Inflammatory macrophage treated with lipopolysaccharide for 4 hours (primary cell): ENCODE measurements at regions not wholly inside any gene's neighbourhood (a gene's known extent, or its start where the extent isn't known, plus 50 kb on each side); places are given as distances from the start of the nearest gene placed in this dataset.
A peak's percentile ranks its signal among the peaks of the same experiment; 100 is the strongest.

ENCODE experiments used
- DNase-seq: peaks from one replicate; pipeline ENCODE4 v3.0.0-alpha.2; 2020

DNA sequence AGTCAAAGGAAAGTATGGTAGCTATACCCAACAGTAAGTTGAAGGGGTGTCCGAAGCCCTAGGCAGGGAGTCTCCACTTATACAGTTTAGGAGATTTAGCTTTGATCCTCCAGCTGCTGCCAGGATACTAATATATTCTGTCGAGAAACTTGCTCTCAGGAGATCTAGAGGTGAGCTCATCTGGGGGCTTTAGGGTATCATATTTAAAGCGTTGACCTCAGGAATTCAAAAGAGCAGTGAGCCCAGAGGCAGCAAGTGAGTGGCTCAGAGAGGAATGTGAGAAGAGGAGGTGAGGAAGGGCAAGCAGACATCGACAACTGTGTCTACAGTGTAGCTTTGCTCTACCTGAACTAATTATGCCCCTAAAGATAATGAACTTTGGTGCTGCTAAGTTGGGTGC, 245.1 kb upstream of the LRTM1 start:
- no peak for DNase-seq

DNA sequence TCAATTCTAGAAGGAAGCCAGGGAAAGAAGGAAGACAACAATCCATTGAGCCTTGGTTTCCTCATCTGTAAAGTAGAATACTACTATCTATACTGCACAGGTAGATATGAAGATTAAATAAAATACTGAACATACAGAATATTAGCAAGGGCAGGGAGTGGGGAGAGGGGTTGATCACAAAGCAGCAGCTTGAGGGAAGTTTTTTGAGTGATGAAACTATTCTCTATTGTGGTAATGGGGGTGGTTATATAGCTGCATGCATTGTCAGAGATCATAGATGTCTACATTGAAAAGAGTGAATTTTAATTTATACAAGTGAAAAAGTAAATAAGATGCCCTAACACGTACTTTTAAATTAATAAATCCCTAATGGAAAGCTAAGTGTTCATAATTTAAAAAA, 242.6 kb upstream of the LRTM1 start:
- DNase-seq: no peak

DNA sequence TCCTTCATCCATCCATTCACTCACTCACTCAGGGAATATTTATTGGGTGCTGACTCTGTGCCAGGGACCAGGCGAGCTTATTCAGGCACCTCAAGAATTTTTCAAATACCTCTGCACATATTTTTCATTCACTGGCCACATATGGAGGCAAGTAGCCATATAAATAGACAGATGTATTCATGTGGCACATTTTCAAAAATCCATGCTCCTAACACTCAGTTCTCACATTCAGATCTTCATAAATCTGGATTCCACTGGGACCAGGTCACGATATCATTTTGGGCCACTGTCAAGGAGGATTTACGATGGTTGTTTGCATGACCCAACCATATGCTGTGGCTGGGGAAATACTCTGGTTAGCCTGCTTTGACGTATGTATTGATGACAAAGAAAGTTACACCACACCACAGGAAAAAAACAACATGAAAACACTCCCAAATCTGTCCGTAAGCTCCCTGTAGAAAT, 241.8 kb upstream of the LRTM1 start:
- DNase-seq: no peak

DNA sequence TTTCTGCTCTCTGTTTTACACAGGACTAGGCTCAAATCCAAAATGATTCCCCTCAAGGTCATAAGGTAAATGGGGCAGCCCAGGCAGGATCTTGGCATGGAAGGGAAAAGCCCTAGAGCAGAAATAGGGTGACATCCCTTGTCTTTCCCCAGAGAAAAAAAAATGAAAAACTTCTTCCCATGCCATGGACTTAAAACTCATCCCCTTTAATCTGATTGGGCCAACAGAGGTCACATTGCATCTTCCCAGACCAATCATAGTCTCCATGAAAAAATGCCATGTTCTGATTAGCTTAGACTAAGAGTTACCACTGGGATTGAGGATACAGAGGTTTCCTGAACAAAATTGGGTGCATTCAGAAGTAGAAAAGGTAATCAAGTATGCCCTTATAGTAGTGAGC, 241.3 kb upstream of the LRTM1 start:
- DNase-seq: no peak

DNA sequence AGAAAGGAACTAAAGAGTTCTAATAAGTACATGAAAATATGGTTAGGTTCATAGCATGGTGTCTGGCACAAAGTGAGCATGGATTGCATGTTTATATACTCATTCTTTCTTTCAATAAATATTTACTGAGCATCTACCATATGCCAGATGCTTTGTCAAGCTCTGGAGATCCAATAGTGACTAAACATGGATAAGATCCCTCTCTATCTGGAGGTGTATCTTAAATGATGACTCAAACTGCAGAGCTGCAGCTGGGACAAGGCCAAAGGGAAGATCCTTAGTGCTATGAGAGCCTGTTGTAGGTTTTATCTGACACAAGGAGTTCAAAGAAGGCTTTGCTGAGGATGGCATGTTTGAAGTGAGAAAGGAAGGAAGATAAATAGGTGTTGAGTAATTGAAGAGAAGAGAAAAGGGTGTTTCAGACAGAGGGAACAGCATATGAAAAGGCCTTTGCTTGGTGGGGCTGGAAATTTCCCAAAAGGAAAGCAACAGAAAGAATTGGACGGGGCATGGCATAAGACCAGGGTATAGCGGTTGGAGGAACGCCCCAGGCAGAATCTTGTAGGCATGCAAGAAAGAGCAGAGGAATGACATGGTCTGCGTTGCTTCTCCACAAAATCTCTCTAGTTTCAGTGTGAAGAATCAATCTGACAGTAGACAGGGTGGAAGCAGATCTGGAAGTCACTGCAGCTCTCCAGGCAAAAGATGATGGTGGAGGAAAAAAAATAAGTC, 239.9 kb upstream of the LRTM1 start:
- no peak for DNase-seq

DNA sequence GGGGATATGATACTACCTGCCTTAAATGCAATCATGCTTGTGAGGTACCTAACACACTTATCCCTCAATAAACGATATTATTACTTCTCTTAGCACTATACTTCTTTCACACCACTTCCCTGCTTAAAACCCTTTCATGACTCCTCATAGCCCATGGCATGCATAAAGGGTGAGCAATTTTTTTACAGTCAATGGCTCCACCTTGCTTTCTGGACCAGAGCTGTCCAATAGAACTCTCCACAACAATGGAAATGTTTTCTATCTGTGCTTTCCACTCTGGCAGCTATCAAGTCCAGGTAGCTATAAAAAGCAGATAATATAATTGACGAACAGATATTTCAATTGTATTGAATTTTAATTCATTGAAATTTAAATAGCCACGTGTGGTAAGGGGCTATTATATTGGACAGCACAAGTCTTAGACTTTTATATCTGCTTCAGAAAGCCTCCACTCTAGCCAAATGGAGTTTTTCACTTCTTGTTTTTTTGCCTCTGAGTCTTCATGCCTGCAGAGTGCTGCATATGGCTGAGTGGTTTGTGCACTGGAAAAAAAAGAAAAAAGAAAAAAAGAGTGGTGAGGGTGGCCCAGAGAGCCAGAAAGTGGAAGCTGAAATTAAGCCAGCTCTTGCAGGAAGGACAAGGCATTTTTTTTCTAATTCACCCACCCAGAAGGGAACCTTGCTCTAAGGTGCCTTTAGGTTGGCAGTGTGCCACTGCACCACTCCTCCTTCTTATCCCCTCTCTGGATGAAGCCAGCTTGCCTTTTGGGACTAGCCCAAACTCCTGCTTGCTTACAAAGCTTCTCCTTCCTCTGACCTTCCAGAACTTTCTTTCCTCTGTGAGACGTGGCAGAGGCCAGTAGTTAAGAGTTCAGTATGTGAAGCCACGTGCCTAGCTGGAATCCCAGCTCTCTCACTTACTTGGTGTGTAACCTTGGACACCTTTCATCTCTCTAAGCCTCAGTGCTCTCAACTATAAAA, 239.0 kb upstream of the LRTM1 start:
- no peak for DNase-seq

DNA sequence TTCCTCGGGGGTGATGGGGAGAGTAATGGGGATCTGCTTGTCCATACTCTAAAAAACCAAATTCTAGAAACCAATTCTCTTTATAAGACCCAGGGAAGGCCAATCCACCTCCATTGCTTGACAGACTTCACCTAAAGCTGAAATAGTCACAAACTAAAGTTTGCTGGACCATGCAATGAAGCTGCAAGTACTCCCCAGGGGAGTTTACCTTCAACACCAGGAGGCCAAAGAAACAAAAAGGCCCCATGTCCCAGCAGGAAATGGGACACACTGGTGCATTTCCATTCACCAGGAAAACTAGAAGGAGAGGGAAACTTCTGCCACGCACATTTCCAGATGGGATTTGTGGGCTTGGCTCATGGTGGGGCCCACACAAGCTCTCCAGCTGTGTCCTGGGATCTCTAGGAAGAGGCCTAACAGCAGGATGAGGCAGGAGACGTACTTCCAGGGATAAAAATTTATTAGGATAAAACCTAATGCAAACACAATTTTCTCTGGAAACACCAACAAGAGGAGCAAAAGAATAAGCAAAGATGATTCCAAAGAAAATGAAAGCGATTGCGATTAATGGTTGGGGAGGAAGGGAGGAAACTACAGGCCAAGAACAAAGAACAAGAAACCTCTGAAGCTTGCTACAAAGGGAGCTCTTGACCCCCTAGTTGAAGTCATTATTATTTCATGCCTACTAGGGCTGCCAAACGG, 238.0 kb upstream of the LRTM1 start:
- DNase-seq: no peak

DNA sequence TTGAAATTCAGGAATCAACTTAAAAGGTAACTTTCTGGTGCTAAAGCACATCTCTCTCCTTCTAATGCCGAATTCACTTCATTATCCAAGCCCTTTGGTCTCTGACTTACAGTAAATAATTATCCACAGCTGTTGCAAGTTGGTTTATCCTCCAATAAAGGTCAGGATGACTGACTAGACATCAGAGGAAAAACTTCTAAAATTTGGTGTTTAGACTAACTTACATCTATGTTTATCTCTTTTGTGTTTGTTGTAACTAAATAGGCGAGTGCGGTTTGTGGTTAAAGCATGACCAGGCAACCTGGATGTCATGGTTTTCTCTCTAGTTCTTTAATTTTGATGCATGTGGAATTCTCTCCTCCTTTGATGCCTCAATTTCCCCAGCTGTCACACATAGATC, 237.4 kb upstream of the LRTM1 start:
- DNase-seq: no peak

DNA sequence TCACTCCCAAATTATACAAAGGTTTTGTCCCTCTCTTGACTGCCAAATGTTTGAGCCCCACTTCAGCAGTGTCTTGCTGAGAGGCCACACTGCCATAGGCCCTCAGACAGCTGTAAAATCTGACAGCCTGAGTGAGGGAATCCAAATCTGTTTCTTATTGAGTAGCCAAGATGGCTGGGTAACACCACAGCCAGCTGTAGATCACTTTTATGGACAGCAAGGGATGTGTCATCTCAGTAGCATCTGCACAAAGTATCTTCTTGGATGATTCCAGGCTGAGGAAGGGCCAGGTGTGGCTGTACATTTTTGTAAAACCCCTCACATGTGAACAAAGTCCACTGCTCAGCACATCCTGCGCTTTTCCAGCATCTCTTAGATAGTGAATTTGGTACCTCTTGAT, 237.0 kb upstream of the LRTM1 start:
- no peak for DNase-seq

DNA sequence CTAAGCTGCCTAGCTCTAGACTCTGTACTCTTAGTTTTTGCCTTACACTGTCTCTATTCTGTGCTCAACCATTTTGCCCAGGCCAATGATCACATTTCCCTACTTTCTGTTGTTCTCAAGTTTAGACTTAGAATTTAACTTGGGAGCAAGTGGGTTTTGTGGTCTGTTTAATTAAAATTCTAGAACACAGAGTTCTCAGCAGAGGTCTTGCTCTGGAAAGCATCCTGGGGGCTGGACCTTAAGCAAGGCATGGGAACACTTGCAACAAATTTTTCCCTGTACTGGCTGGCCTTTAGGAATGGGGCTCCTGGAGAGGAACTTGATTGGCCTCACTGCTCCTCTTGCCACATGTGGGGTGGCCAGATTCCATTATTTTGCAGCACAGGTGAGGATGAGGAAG, 236.3 kb upstream of the LRTM1 start:
- DNase-seq: no peak

DNA sequence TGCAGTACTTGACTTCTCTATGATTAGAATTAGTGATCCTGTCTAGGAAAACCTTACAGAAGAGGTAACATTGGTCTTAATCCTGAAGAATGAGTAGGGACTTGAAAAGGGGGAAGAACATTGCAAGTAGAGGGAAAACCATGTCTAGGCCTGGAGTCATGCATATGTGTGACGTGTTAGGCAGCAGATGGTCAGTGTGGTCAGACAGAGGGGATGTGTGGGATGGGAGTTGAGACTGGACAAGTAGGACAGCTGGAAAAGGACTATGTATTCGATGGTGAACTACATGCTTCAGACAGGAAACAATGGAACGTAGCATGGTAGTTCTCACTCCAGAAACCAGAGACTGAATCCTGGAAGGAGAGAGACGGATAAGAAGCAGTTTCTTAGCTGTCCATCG, 235.6 kb upstream of the LRTM1 start:
- no peak for DNase-seq

DNA sequence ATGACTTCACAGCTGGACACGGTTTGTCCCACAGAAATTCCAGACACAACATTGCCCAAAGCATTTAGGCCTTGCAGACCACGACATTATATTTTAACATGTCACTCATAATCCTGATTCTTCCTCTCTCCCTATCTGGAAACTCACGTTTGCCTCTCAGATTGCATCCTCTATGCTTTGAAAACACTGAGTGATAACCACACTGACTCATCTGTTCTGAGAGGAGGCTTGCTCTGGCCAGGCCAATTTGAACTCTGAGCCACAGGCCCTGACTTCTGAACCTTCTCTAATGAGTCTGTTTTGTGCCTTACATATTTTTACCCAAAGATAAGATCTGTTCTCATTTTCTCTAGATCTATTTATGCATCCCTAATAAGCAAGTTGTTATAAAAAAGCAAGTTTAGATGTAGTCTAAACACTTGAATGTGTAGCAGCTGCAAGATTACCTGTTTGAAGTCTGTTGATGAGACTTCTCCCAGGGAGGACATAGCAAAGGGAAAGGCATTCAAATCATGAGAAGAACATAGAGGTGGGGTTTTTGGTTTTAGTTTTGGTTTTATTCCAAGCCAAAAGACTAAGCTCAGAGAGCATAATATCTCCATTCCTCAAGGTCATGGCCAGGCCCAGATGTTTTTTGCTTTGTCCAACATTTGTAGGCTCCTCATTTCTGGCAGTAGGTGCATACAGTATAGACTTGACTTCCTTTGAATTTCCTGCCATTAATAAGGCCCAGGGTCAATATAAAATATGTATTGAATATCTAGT, 234.4 kb upstream of the LRTM1 start:
- DNase-seq: no peak

DNA sequence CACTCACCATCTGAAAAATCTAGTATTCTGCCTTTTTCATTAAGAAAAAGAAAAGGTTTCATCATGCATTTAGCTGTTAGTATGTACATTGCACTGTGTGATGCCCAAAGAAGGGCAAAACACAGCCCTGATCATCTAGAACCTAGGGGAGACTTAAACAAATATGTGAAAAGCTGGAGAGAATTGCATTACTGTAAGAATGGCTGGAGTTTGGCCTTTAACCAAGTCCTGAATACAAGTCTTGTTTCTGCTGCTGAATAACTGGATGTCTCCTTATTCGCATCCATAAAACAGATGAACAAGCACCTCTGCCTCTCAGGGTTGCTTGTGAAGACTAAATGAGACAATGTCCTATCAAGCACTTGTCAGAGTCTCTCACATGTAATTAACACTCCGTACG, 233.4 kb upstream of the LRTM1 start:
- DNase-seq: no peak

DNA sequence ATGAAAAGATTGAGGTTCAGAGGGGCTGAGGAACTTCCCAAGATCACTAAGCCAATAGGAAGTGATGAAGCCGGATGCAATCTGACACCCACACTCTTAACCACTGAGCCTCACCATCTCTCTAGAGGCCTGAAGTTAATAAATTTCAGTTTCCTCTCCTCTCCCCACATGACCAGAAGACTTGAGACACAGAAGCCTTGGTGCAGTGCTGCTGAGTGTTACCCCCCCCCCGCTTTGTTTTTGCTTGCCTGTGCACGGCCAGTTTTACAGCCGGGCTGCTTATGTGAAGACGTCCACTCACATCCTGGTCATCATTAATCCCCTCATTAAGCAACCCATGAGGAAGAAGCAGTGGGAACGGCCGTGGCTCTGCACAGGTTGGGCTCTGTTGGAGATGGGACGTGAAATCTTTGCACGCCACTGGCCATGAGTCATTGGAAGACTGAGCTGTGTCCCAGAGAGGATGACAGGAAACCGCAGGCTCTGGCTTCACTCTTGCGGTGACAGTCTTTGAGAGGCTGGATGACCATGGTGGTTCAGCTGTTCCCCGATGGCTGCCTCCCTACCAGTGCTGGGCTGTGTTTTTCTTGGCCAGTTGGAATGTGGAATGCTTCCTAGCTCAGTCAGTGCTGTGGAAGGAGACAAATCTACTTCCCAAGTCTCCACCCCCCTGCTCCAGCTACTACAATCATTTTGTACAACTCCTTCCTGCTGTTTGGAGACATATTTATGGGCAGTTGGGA, 232.6 kb upstream of the LRTM1 start:
- DNase-seq: peak; percentile 31

DNA sequence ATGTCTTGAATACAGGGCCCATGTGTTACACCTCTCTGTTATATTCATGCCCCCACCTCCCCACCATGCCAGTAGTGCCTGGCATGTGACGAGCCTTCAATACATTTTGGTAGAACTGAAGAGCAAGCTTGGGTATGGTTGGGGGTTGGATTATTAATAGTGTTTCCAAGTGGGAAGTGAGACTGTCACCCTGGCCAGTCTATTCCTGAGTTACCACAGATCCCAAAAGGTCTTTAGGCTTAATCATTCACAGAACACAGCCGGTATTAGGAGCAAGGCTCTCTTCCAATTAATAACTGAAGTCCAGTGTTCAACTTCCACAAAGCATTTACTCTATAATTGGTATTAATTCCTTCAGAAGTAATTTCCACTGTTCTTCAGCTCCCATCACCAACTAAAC, 231.9 kb upstream of the LRTM1 start:
- DNase-seq: no peak

DNA sequence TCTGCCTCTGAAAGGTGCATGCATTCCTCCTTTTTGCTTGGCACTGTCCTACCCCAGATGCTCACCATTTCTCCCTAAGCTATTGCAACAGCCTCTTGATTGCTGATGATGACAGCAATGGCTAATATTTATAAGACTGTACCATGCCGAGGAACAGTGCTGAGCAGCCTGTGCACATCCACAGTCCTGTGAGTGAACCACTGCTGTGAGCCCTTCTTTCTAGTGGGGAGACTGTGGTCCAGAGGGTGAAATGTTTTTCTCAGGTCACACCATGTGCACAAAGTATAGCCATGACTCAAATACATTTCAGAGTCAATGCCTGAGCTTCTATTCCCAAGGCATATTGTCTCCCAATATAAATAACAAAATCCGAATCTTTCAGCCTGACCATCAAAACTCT, 231.2 kb upstream of the LRTM1 start:
- DNase-seq: no peak

DNA sequence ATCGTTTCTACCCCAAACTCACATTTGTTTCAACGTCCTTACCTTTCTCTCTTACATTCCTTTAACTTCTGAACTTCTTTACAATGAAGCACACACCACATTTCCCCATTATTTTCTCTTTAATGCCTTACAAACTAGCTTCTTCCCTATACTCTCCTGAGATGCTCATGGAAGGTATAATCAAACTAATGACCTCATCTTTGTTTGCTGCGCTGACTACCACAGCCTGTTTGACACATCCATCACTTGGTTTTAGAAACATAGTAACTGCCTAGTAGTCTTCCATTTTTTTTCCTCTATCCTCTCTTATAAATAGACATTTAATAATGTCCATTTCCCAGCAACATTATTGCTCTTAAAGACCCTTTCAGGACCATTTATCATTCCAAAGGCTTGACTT, 230.5 kb upstream of the LRTM1 start:
- DNase-seq: no peak

DNA sequence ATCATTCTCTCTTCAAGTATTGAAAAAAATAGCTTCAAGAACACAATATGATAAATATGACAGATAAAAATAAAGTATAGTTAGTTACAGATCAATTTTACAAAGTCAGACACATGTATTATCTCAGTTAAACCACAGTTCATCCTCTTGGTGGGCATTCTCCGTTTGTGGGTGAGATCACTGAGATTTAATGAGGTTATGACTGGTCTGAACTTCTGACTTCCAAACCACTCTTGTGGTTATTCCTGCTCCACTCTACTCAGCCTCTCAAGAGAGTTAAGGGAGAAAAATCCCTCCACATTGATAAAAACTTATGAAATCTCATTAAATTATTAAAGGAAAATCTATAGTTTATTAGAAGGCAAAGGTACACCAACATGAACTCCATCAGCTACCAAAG, 229.9 kb upstream of the LRTM1 start:
- no peak for DNase-seq

DNA sequence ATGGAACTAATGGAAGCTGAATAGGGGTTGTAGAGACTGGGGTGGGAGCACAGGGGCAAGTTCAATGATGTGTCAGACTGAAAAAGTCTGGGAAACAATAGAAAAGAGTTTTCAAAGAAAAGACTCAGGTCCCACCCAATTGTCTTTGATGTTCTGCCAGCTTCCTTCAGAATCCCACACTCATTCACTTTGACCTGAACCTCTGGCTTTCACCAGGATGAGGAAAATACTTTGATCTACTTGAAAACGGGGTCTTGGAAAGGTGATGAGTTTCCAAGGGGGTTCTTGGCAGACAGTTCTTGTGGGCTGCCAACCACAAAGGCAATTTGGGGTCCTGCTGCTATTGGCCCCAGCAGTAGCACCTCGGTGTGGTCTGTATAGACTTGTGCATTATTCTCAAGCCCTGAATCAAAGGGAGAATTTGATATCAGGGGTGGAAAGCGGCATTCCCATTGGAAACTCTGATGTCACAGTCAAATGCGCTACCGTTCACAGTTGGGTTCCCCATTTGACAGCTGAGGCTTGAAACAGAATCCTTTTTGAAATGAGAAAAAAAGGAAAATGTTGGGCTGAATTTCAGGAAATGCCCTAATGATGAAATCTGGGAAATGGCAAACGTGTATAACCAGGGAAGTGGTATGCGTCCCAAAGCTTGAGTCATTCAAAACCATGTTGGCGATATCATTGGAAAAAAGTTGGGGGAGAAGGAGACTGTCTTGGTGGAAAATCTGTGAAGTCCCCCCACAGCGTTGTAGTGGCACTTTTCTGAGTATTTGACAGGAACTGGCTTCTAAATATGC, 229.2 kb upstream of the LRTM1 start:
- DNase-seq: no peak

DNA sequence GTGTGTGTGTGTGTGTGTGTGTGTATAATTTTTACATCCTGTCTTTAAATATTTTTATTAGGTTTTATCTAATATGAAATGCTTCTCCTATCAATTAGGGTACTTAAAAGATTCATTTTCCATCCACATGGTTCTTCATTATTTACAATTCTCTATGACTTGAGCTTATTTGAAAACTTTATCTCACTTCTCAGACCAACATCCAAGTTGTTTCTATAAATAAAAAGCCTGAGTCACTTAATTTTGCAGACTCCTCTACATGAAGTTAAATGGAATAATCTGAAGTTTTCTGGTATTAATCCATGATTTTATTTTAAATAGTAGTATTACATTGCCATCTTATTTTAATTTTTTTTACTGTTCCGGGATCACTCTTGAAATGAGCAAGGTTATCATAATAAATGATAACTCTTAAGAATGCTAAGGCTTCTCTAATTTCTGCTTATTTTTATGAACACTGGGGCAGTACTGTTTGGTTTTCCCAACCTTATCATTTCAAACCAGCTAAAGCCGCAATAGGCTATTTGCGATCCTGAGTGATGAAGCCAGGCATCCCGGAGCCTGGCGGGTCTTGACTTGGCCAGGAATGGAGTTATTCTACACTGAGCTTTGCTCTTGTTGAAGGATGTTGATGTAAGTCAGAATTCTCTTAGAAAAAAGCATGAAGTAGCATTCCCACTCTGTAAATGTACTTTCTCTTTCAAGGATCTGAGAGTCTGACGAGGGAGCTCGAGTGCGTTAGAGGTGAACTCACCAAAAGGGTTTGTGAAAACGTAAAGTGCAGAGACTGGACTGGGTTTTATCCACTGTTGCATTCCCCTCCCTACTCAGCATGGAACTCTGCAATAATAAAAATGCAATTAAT, 220.2 kb upstream of the LRTM1 start:
- no peak for DNase-seq
